GM12878 (cell line): ENCODE measurements at regions not wholly inside any gene's neighbourhood (a gene's known extent, or its start where the extent isn't known, plus 50 kb on each side); places are given as distances from the start of the nearest gene placed in this dataset.

Experiments used
- ATAC-seq: fragments of 200-7000 bp; cut with Tn5 transposase; 3 replicates; pipeline ENCODE4 v1.9.1; 2020; ENCODE audit warnings: mild to moderate bottlenecking, moderate library complexity
- BruUV-seq: library from RNA; stranded (reverse); fragments of 400-500 nt; replicated peaks from 2 replicates; lab custom pipeline; 2021; lab: Mats Ljungman, UMichigan
- CTCF ChIA-PET: fragments of 300-600 bp; sonication (Branson Sonifier 250); formaldehyde crosslinking; extraction: SDS; loops from one replicate; lab custom pipeline; 2021; ENCODE audit warnings: inconsistent platforms; lab: Yijun Ruan, JAX
- POLR2A ChIA-PET: fragments of 350-600 bp; formaldehyde crosslinking; extraction: SDS; loops from one replicate; lab custom pipeline; 2021; ENCODE audit warnings: inconsistent platforms; lab: Charles Lee
- RAD21 ChIA-PET: fragments of 300-600 bp; sonication (Branson Sonifier 250); formaldehyde crosslinking; loops from one replicate; lab custom pipeline; 2023; ENCODE audit warnings: antibody characterized with exemption; ENCODE audit not compliant: unreplicated experiment; lab: Charles Lee
- SMC1A ChIA-PET: fragments of 300-600 bp; sonication (Branson Sonifier 250); formaldehyde crosslinking; loops from one replicate; lab custom pipeline; 2023; ENCODE audit not compliant: unreplicated experiment, uncharacterized antibody; lab: Charles Lee
- DNase-seq: peaks from one replicate; pipeline ENCODE4 v3.0.0-alpha.2; 2011; ENCODE audit warnings: low read depth, low spot score
- FAIRE-seq: peaks from 3 replicates; lab custom pipeline; 2011; peaks lifted over from hg19 to GRCh38; lab: Jason Lieb, UNC
- H2AFZ ChIP-seq: 2 replicates; pipeline ENCODE4 v1.6.0; 2011; ENCODE audit warnings: low read depth, low read length, control low read depth; ENCODE audit not compliant: control insufficient read depth
- H3K27ac ChIP-seq: 2 replicates; pipeline ENCODE4 v1.5.1; 2011; ENCODE audit warnings: control low read depth; ENCODE audit not compliant: control insufficient read depth, insufficient read depth
- H3K27me3 ChIP-seq, 2 experiments: replicated peaks in 1 of 2; 2 replicates each; pipeline versions ENCODE4 v1.6.0 to v1.6.1; 2011; ENCODE audit warnings: low read length in 1 of 2; ENCODE audit not compliant: control insufficient read depth in 2 of 2, insufficient read depth in 2 of 2
- H3K36me3 ChIP-seq, 2 experiments: 2 replicates each; pipeline ENCODE4 v1.5.1; 2011; ENCODE audit warnings: low read length in 1 of 2; ENCODE audit not compliant: control insufficient read depth in 2 of 2, insufficient read depth in 2 of 2
- H3K4me1 ChIP-seq: 2 replicates; pipeline ENCODE4 v1.6.1; 2011; ENCODE audit warnings: mild to moderate bottlenecking, low read length, moderate library complexity, mixed read lengths; ENCODE audit not compliant: control insufficient read depth, insufficient read depth
- H3K4me2 ChIP-seq: 2 replicates; pipeline ENCODE4 v1.6.0; 2011; ENCODE audit warnings: control low read depth; ENCODE audit not compliant: control insufficient read depth, insufficient read depth
- H3K4me3 ChIP-seq: fragments of 200-600 bp; sonication (generic); 2 replicates; pipeline ENCODE4 v1.5.1; 2016
- H3K79me2 ChIP-seq: 2 replicates; pipeline ENCODE4 v1.6.0; 2011; ENCODE audit warnings: low read length; ENCODE audit not compliant: control insufficient read depth, insufficient read depth
- H3K9ac ChIP-seq: 2 replicates; pipeline ENCODE4 v1.8.0; 2011; ENCODE audit warnings: low read length, control low read depth, mixed read lengths; ENCODE audit not compliant: control insufficient read depth, insufficient read depth
- H3K9me3 ChIP-seq: replicated peaks from 3 replicates; pipeline ENCODE4 v1.5.1; 2011; ENCODE audit warnings: mild to moderate bottlenecking, low read length; ENCODE audit not compliant: control insufficient read depth, insufficient read depth
- H4K20me1 ChIP-seq: 2 replicates; pipeline ENCODE4 v1.6.0; 2011; ENCODE audit not compliant: control insufficient read depth, insufficient read depth
- ASH2L ChIP-seq: fragments of 300-600, 200-600 bp; sonication (generic); IDR thresholded peaks from 2 replicates; pipeline ENCODE4 v1.6.1; 2017; ENCODE audit warnings: low read depth, mild to moderate bottlenecking, borderline replicate concordance
- CHD4 ChIP-seq: fragments of 200-600 bp; sonication (generic); IDR thresholded peaks from 2 replicates; pipeline ENCODE4 v1.6.1; 2016; ENCODE audit warnings: mild to moderate bottlenecking
- EP300 ChIP-seq, 2 experiments: fragments of 150-350 bp in 1 of 2; IDR thresholded peaks; 2 replicates each; pipeline ENCODE4 v1.6.1; 2011 to 2012; ENCODE audit warnings: low read depth in 2 of 2, low read length in 2 of 2, borderline replicate concordance in 1 of 2, improper control_type of control experiment in 1 of 2, inconsistent platforms in 1 of 2; ENCODE audit not compliant: control insufficient read depth in 1 of 2
- IKZF2 ChIP-seq, 2 experiments: fragments of 450-650 bp; IDR thresholded peaks; 2 replicates each; pipeline ENCODE4 v1.6.1; 2017; ENCODE audit warnings: mild to moderate bottlenecking in 2 of 2, moderate library complexity in 2 of 2
- MYC ChIP-seq: IDR thresholded peaks from 2 replicates; pipeline ENCODE4 v1.6.1; 2011; ENCODE audit warnings: mild to moderate bottlenecking, low read length, moderate library complexity, inconsistent platforms; ENCODE audit not compliant: insufficient read depth, insufficient replicate concordance, insufficient read length, severe bottlenecking
- NR2C1 ChIP-seq: fragments of 450-650 bp; IDR thresholded peaks from 2 replicates; pipeline ENCODE4 v1.6.1; 2017; ENCODE audit warnings: antibody characterized with exemption, mild to moderate bottlenecking, moderate library complexity
- PML ChIP-seq: IDR thresholded peaks from 2 replicates; pipeline ENCODE4 v1.6.1; 2012; ENCODE audit warnings: low read length, inconsistent platforms
- RB1 ChIP-seq: fragments of 450-650 bp; formaldehyde crosslinking; IDR thresholded peaks from 2 replicates; pipeline ENCODE4 v1.6.1; 2017; ENCODE audit warnings: mild to moderate bottlenecking, borderline replicate concordance
- RELA ChIP-seq: fragments of 450-650 bp; IDR thresholded peaks from 2 replicates; pipeline ENCODE4 v1.8.0; 2014; ENCODE audit warnings: borderline replicate concordance; ENCODE audit not compliant: partially characterized antibody
- RFX5 ChIP-seq: IDR thresholded peaks from 2 replicates; pipeline ENCODE4 v1.6.1; 2011; ENCODE audit warnings: low read depth, low read length, improper control_type of control experiment
- SMARCA5 ChIP-seq: fragments of 450-650 bp; IDR thresholded peaks from 2 replicates; pipeline ENCODE4 v1.6.1; 2017; ENCODE audit warnings: mild to moderate bottlenecking
- TCF3 ChIP-seq: IDR thresholded peaks from 2 replicates; pipeline ENCODE4 v1.6.1; 2012; ENCODE audit warnings: low read depth, mild to moderate bottlenecking, low read length, borderline replicate concordance; ENCODE audit not compliant: insufficient read depth
- ZNF384 ChIP-seq: IDR thresholded peaks from 2 replicates; pipeline ENCODE4 v1.6.1; 2012; ENCODE audit warnings: low read depth, mild to moderate bottlenecking, low read length, improper control_type of control experiment, borderline replicate concordance
- ZNF592 ChIP-seq: fragments of 450-650 bp; IDR thresholded peaks from 2 replicates; pipeline ENCODE4 v1.6.1; 2017; ENCODE audit warnings: mild to moderate bottlenecking, moderate library complexity
- ZNF622 ChIP-seq: fragments of 450-650 bp; IDR thresholded peaks from 2 replicates; pipeline ENCODE4 v1.6.1; 2017; ENCODE audit warnings: mild to moderate bottlenecking, inconsistent platforms
- WGBS: methylation state at CpG from one replicate; pipeline ENCODE4 v1.1.6; 2016; ENCODE audit warnings: low lambda C conversion rate; ENCODE audit not compliant: insufficient replicate concordance, insufficient coverage; ENCODE audit errors: missing lambda C conversion rate; 5-methylcytosine and 5-hydroxymethylcytosine counted together
- in situ Hi-C: fragments of 300-500 bp; cut with MboI; formaldehyde crosslinking; loops from 9 replicates; pipeline ENCODE4 v1.14.3; 2018; ENCODE audit warnings: mixed read lengths
- intact Hi-C: fragments of 100-400 bp; cut with micrococcal nuclease; formaldehyde crosslinking; loops from one replicate; pipeline ENCODE4 v1.14.2; 2022; ENCODE audit not compliant: unreplicated experiment

- TF ChIP-seq ZNF592: no peak
- TF ChIP-seq, all 136 proteins: peak for 0
Observed at GRCh38 chr18:57210716-57211411, 64.0 kb downstream of the BOD1L2 start (continued).

GRCh38 chr18:57211412-57211750 lies 64.5 kb downstream of the BOD1L2 start:
- Histone ChIP-seq H3K9me3 (no peaks in the 10 kb centered on the region), H3K27ac (no peak overlapping the region), H4K20me1 (no peaks in the 10 kb centered on the region), H3K4me3 (no peak overlapping the region), H3K27me3 (peaks cover 0 to 3% of the 10 kb centered on the region in 2 experiments; a peak in 2 of 4 replicates), H3K4me1 (no peaks in the 10 kb centered on the region; the same call in 1 of the 2 replicates), H3K36me3 (no peaks in the 10 kb centered on the region), H2AFZ (no peak overlapping the region), H3K9ac (no peak overlapping the region), H3K79me2 (no peaks in the 10 kb centered on the region), H3K4me2 (no peak overlapping the region)
- ChIA-PET CTCF (no interaction called here), SMC1A (no interaction called here), POLR2A (no interaction called here), RAD21 (no interaction called here)
- no peak for TF ChIP-seq ASH2L
- TF ChIP-seq RELA: no peak
- TF ChIP-seq IKZF2 (IDR thresholded peaks at IDR 0.05): no peak
- TF ChIP-seq SMARCA5: no peak
- no peak for TF ChIP-seq CHD4
- TF ChIP-seq TCF3: no peak
- no peak for TF ChIP-seq MYC
- TF ChIP-seq RFX5: no peak
- TF ChIP-seq ZNF384: no peak
- no peak for TF ChIP-seq RB1
- TF ChIP-seq ZNF622: no peak
- no peak for TF ChIP-seq PML
- TF ChIP-seq EP300 (IDR thresholded peaks at IDR 0.05; ENCODE audit: borderline replicate concordance in 1 of 2, control insufficient read depth in 1 of 2, low read depth in 2 of 2, low read length in 2 of 2): no peak
- no peak for TF ChIP-seq NR2C1
- no peak for DNase-seq
- no TSS peak for BruUV-seq
- 0% methylated on average over 3 of the region's 3 CpGs for WGBS
- no peak for FAIRE-seq
- intact Hi-C loops (no loop called here), in situ Hi-C loops (no loop called here)
- ATAC-seq: no peak
